ENCODE measurements at regions not wholly inside any gene's neighbourhood (a gene's known extent, or its start where the extent isn't known, plus 50 kb on each side); places are given as distances from the start of the nearest gene placed in this dataset.

- Histone ChIP-seq H3K9me3 (ENCODE audit: low read length) (no peaks in the 10 kb centered on the region), H3K9me2 (ENCODE audit: insufficient read depth, low read length) (no peaks in the 10 kb centered on the region), H3K4me2 (ENCODE audit: low read length) (no peak overlapping the region), H3K27ac (ENCODE audit: low read depth, low read length, poor library complexity, severe bottlenecking) (no peak overlapping the region), H3K79me2 (ENCODE audit: insufficient read depth, low read depth, low read length) (no peaks in the 10 kb centered on the region), H3K4me3 (ENCODE audit: low read depth, low read length, poor library complexity, severe bottlenecking) (no peak overlapping the region), H2AFZ (ENCODE audit: low read length) (no peak overlapping the region), H4K20me1 (ENCODE audit: insufficient read depth, low read length) (no peaks in the 10 kb centered on the region), H3K36me3 (ENCODE audit: insufficient read depth, low read length) (no peaks in the 10 kb centered on the region), H3K4me1 (ENCODE audit: insufficient read depth, low read length, poor library complexity, severe bottlenecking) (no peaks in the 10 kb centered on the region)
- no peak for TF ChIP-seq EZH2phosphoT487 (IDR thresholded peaks at IDR 0.05; ENCODE audit: borderline replicate concordance, low read depth, low read length)
- TF ChIP-seq CTCF (conservative IDR thresholded peaks at IDR 0.05; ENCODE audit: low read length) = no peak
- ChIA-PET POLR2A (interaction anchor here (0.6 to 1.1 kb wide), 2 partner anchors 8 to 9 kb away, joined by 5 read pairs; no protein-coding TSS in a partner anchor), CTCF (ENCODE audit: unreplicated experiment) (no interaction called here)
- intact Hi-C loops (cut with micrococcal nuclease; ENCODE audit: unreplicated experiment) = no loop called here
- no TSS peak for BruUV-seq (replicated peaks)
- no peak for DNase-seq (ENCODE audit: low spot score)
These were observed 284.4 kb upstream of the PKN2 start for GRCh38 chr1:88399690-88400089.

GRCh38 chr1:88401313-88401712, 282.8 kb upstream of the PKN2 start:
- no peak overlapping the region for H2AFZ ChIP-seq (ENCODE audit: low read length)
- no peak for DNase-seq (ENCODE audit: low spot score)
- TF ChIP-seq EZH2phosphoT487 (IDR thresholded peaks at IDR 0.05; ENCODE audit: borderline replicate concordance, low read depth, low read length) = no peak
- no peak overlapping the region for H3K4me3 ChIP-seq (ENCODE audit: low read depth, low read length, poor library complexity, severe bottlenecking)
- no peaks in the 10 kb centered on the region for H3K9me3 ChIP-seq (ENCODE audit: low read length)
- H3K36me3 ChIP-seq (ENCODE audit: insufficient read depth, low read length) = no peaks in the 10 kb centered on the region
- ChIA-PET CTCF (ENCODE audit: unreplicated experiment) (no interaction called here), POLR2A (no interaction called here)
- no peak overlapping the region for H3K27ac ChIP-seq (ENCODE audit: low read depth, low read length, poor library complexity, severe bottlenecking)
- intact Hi-C loops (cut with micrococcal nuclease; ENCODE audit: unreplicated experiment) = no loop called here
- no peaks in the 10 kb centered on the region for H3K79me2 ChIP-seq (ENCODE audit: insufficient read depth, low read depth, low read length)
- no peaks in the 10 kb centered on the region for H3K4me1 ChIP-seq (ENCODE audit: insufficient read depth, low read length, poor library complexity, severe bottlenecking)
- H3K9me2 ChIP-seq (ENCODE audit: insufficient read depth, low read length) = no peaks in the 10 kb centered on the region
- H3K4me2 ChIP-seq (ENCODE audit: low read length) = no peak overlapping the region
- no peaks in the 10 kb centered on the region for H4K20me1 ChIP-seq (ENCODE audit: insufficient read depth, low read length)
- no TSS peak for BruUV-seq (replicated peaks)

GRCh38 chr1:88404582-88404981, 279.5 kb upstream of the PKN2 start:
- POLR2A ChIA-PET = no interaction called here
- CTCF ChIA-PET (ENCODE audit: unreplicated experiment) = no interaction called here
- no peaks in the 10 kb centered on the region for H3K9me2 ChIP-seq (ENCODE audit: insufficient read depth, low read length)
- H3K9me3 ChIP-seq (ENCODE audit: low read length) = no peaks in the 10 kb centered on the region
- no peak overlapping the region for H3K4me3 ChIP-seq (ENCODE audit: low read depth, low read length, poor library complexity, severe bottlenecking)
- H3K27ac ChIP-seq (ENCODE audit: low read depth, low read length, poor library complexity, severe bottlenecking) = no peak overlapping the region
- no peak overlapping the region for H3K4me2 ChIP-seq (ENCODE audit: low read length)
- DNase-seq (ENCODE audit: low spot score) = no peak
- TF ChIP-seq EZH2phosphoT487 (IDR thresholded peaks at IDR 0.05; ENCODE audit: borderline replicate concordance, low read depth, low read length) (no peak), CTCF (conservative IDR thresholded peaks at IDR 0.05; ENCODE audit: low read length) (no peak)
- H4K20me1 ChIP-seq (ENCODE audit: insufficient read depth, low read length) = no peaks in the 10 kb centered on the region
- intact Hi-C loops (cut with micrococcal nuclease; ENCODE audit: unreplicated experiment) = no loop called here
- no peaks in the 10 kb centered on the region for H3K4me1 ChIP-seq (ENCODE audit: insufficient read depth, low read length, poor library complexity, severe bottlenecking)
- H3K36me3 ChIP-seq (ENCODE audit: insufficient read depth, low read length) = no peaks in the 10 kb centered on the region
- no peak overlapping the region for H2AFZ ChIP-seq (ENCODE audit: low read length)
- BruUV-seq (replicated peaks) = no TSS peak
- H3K79me2 ChIP-seq (ENCODE audit: insufficient read depth, low read depth, low read length) = no peaks in the 10 kb centered on the region

All from OCI-LY7 (cell line).